HepG2 (cell line): ENCODE measurements at regions not wholly inside any gene's neighbourhood (a gene's known extent, or its start where the extent isn't known, plus 50 kb on each side); places are given as distances from the start of the nearest gene placed in this dataset.

Source experiments
- ATAC-seq: fragments of 200-7000 bp; cut with Tn5 transposase; 3 replicates; pipeline ENCODE4 v1.9.1; 2020; ENCODE audit warnings: mild to moderate bottlenecking, moderate library complexity
- BruUV-seq: library from RNA; stranded (reverse); fragments of 400-500 nt; replicated peaks from 2 replicates; lab custom pipeline; 2021; lab: Mats Ljungman, UMichigan
- CTCF ChIA-PET: fragments of 300-600 bp; formaldehyde crosslinking; extraction: SDS; loops from one replicate; lab custom pipeline; 2021; ENCODE audit warnings: low total read pairs, inconsistent platforms, low intra/inter-chr PET ratio; lab: Yijun Ruan, JAX
- POLR2A ChIA-PET: fragments of 350-600 bp; sonication (Branson Sonifier 250); formaldehyde crosslinking; loops from one replicate; lab custom pipeline; 2020; ENCODE audit warnings: antibody characterized with exemption, inconsistent platforms; lab: Yijun Ruan, JAX
- DNase-seq: peaks from one replicate; pipeline ENCODE4 v3.0.0-alpha.2; 2015; ENCODE audit warnings: low spot score
- FAIRE-seq: peaks from 3 replicates; lab custom pipeline; 2011; peaks lifted over from hg19 to GRCh38; lab: Jason Lieb, UNC
- H2AFZ ChIP-seq: one replicate; pipeline ENCODE4 v1.6.1; 2011; ENCODE audit warnings: low read length, inconsistent platforms
- H3K27ac ChIP-seq: fragments of 300-600 bp; 3 replicates; pipeline ENCODE4 v1.8.0; 2011; ENCODE audit warnings: mixed run types, mild to moderate bottlenecking, mixed read lengths, low read length, inconsistent platforms; ENCODE audit not compliant: insufficient read depth; ENCODE audit errors: extremely low read length
- H3K27me3 ChIP-seq, 2 experiments: fragments of 200-600 bp in 1 of 2; 2 replicates in 1 of 2; 3 replicates in 1 of 2; pipeline versions ENCODE4 v1.6.0 to v1.8.0; 2011; ENCODE audit warnings: low read length in 2 of 2, mild to moderate bottlenecking in 2 of 2, moderate library complexity in 2 of 2, inconsistent platforms in 1 of 2; ENCODE audit not compliant: insufficient read depth in 2 of 2, control insufficient read depth in 1 of 2
- H3K36me3 ChIP-seq, 2 experiments: fragments of 200-600 bp in 1 of 2; replicated peaks in 1 of 2; 2 replicates in 1 of 2; 3 replicates in 1 of 2; pipeline versions ENCODE4 v1.5.1 to v1.8.0; 2011; ENCODE audit warnings: low read length in 2 of 2, inconsistent platforms in 1 of 2; ENCODE audit not compliant: insufficient read depth in 2 of 2, control insufficient read depth in 1 of 2
- H3K4me1 ChIP-seq: 2 replicates; pipeline ENCODE4 v1.5.1; 2012; ENCODE audit warnings: low read length, inconsistent platforms; ENCODE audit not compliant: insufficient read depth
- H3K4me2 ChIP-seq: 2 replicates; pipeline ENCODE4 v1.6.0; 2011; ENCODE audit warnings: low read depth, low read length, inconsistent platforms
- H3K4me3 ChIP-seq, 3 experiments: fragments of 200-600 bp in 1 of 3; sonication (generic), shearing (Covaris generic) in 1 of 3; replicated peaks in 1 of 3; 2 replicates each; pipeline ENCODE4 v1.5.1; 2011 to 2016; ENCODE audit warnings: low read length in 3 of 3, inconsistent platforms in 2 of 3, low read depth in 2 of 3, mild to moderate bottlenecking in 2 of 3, control low read depth in 1 of 3, mixed read lengths in 1 of 3; ENCODE audit not compliant: insufficient read depth in 1 of 3
- H3K79me2 ChIP-seq: one replicate; pipeline ENCODE4 v1.6.1; 2011; ENCODE audit warnings: low read length, inconsistent platforms; ENCODE audit not compliant: insufficient read depth
- H3K9ac ChIP-seq: 2 replicates; pipeline ENCODE4 v1.6.0; 2011; ENCODE audit warnings: mild to moderate bottlenecking, low read depth, low read length, inconsistent platforms; ENCODE audit not compliant: insufficient read depth
- H3K9me3 ChIP-seq: 2 replicates; pipeline ENCODE4 v1.5.1; 2012; ENCODE audit warnings: mild to moderate bottlenecking, low read length
- H4K20me1 ChIP-seq: 2 replicates; pipeline ENCODE4 v1.6.0; 2011; ENCODE audit warnings: inconsistent platforms, mild to moderate bottlenecking, low read length, moderate library complexity; ENCODE audit not compliant: insufficient read depth
- ARNTL ChIP-seq: sonication (generic); formaldehyde crosslinking; IDR thresholded peaks from 2 replicates; pipeline ENCODE4 v1.4.0; 2020; ENCODE audit warnings: mild to moderate bottlenecking, missing genetic modification reagents
- ATF1 ChIP-seq: IDR thresholded peaks from 2 replicates; pipeline ENCODE4 v1.6.1; 2016; ENCODE audit warnings: mild to moderate bottlenecking, control low read depth
- BCL6 ChIP-seq: IDR thresholded peaks from 2 replicates; pipeline ENCODE4 v1.6.1; 2016; ENCODE audit warnings: missing genetic modification reagents, missing compliant biosample characterization
- FLYWCH1 ChIP-seq: sonication (generic); formaldehyde crosslinking; IDR thresholded peaks from 2 replicates; pipeline ENCODE4 v1.8.1; 2023; ENCODE audit warnings: mild to moderate bottlenecking, missing genetic modification reagents
- FOSL2 ChIP-seq: sonication (generic); formaldehyde crosslinking; IDR thresholded peaks from 2 replicates; pipeline ENCODE4 v1.4.0; 2020; ENCODE audit warnings: missing genetic modification reagents
- NAIF1 ChIP-seq: sonication (generic); formaldehyde crosslinking; IDR thresholded peaks from 2 replicates; pipeline ENCODE4 v1.5.0; 2020; ENCODE audit warnings: mild to moderate bottlenecking, missing genetic modification reagents, borderline replicate concordance
- PHF8 ChIP-seq: sonication (generic); formaldehyde crosslinking; IDR thresholded peaks from 2 replicates; pipeline ENCODE4 v1.5.0; 2020; ENCODE audit warnings: missing genetic modification reagents
- RBM39 ChIP-seq: fragments of 200-400 bp; formaldehyde crosslinking; IDR thresholded peaks from one replicate; pipeline ENCODE4 v1.6.1; 2018; ENCODE audit warnings: antibody characterized with exemption, mild to moderate bottlenecking, low read depth, low read length; ENCODE audit not compliant: poor library complexity, severe bottlenecking
- RFXANK ChIP-seq: IDR thresholded peaks from 2 replicates; pipeline ENCODE4 v1.6.1; 2016
- STAT5B ChIP-seq: sonication (generic); formaldehyde crosslinking; IDR thresholded peaks from 2 replicates; pipeline ENCODE4 v1.4.0; 2020; ENCODE audit warnings: missing genetic modification reagents
- TEAD3 ChIP-seq: optimal IDR thresholded peaks from 2 replicates; pipeline ENCODE3; 2016; ENCODE audit warnings: borderline replicate concordance
- ZKSCAN1 ChIP-seq: fragments of 150-350 bp; IDR thresholded peaks from 2 replicates; pipeline ENCODE4 v1.6.1; 2014; ENCODE audit warnings: low read length
- ZNF121 ChIP-seq: sonication (generic); formaldehyde crosslinking; IDR thresholded peaks from 2 replicates; pipeline ENCODE4 v1.5.0; 2020; ENCODE audit warnings: mild to moderate bottlenecking, missing genetic modification reagents
- ZNF263 ChIP-seq: sonication (generic); formaldehyde crosslinking; IDR thresholded peaks from 2 replicates; pipeline ENCODE4 v1.4.0; 2020; ENCODE audit warnings: missing genetic modification reagents
- ZNF746 ChIP-seq: sonication (generic); formaldehyde crosslinking; IDR thresholded peaks from 2 replicates; pipeline ENCODE4 v1.8.0; 2022; ENCODE audit warnings: mild to moderate bottlenecking, missing genetic modification reagents
- WGBS: methylation state at CpG from one replicate; pipeline ENCODE4 v1.1.6; 2017; ENCODE audit warnings: low lambda C conversion rate; 5-methylcytosine and 5-hydroxymethylcytosine counted together
- in situ Hi-C: cut with HindIII; loops from 2 replicates; pipeline ENCODE4 v1.10.0; 2017; ENCODE audit warnings: low pct_unique_long_range_greater_than_20kb; ENCODE audit not compliant: extremely low pct_ligation_motif_present
- intact Hi-C: fragments of 100-400 bp; cut with micrococcal nuclease; formaldehyde crosslinking; loops from one replicate; pipeline ENCODE4 v1.10.0; 2022; ENCODE audit not compliant: unreplicated experiment
- TF ChIP-seq, protein P1 (sequence below): sonication (generic); formaldehyde crosslinking; IDR thresholded peaks from 2 replicates; pipeline ENCODE4 v1.8.0; 2022; ENCODE audit warnings: missing genetic modification reagents, low read depth, mild to moderate bottlenecking, borderline replicate concordance

GRCh38 chr3:59422312-59422711 lies 372.5 kb upstream of the CFAP20DC start:
- FAIRE-seq = no peak
- no peaks in the 10 kb centered on the region for H4K20me1 ChIP-seq
- H3K4me2 ChIP-seq = no peak overlapping the region
- no TSS peak for BruUV-seq
- in situ Hi-C loops = no loop called here
- TF ChIP-seq ZNF121 (CRISPR knock-in tag) = no peak
- TF ChIP-seq PHF8 (CRISPR knock-in tag) = no peak
- no peak for TF ChIP-seq BCL6
- no peak for TF ChIP-seq FLYWCH1 (CRISPR knock-in tag)
- TF ChIP-seq FOSL2 (CRISPR knock-in tag) = no peak
- no peak for TF ChIP-seq ZNF746 (CRISPR knock-in tag)
- no peak for TF ChIP-seq RFXANK
- no peak for TF ChIP-seq TEAD3 (CRISPR knock-in tag)
- TF ChIP-seq STAT5B (CRISPR knock-in tag) = no peak
- no peak for TF ChIP-seq ATF1 (CRISPR knock-in tag)
- no peak for TF ChIP-seq ZNF263 (CRISPR knock-in tag)
- TF ChIP-seq ZKSCAN1 = no peak
- TF ChIP-seq, protein P1, sequence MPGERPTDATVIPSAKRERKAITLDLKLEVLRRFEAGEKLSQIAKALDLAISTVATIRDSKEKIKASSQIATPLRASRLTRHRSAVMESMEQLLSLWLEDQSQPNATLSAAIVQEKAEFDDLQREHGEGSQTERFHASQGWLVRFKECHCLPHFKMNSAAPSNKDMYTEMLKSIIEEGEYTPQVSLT (CRISPR knock-in tag) = no peak
- TF ChIP-seq ARNTL (CRISPR knock-in tag) = no peak
- no peak for TF ChIP-seq NAIF1 (CRISPR knock-in tag)
- no peak for TF ChIP-seq RBM39
- H3K4me1 ChIP-seq = no peaks in the 10 kb centered on the region
- no peak overlapping the region for H3K9ac ChIP-seq
- no peak for DNase-seq
- no peak overlapping the region for H3K4me3 ChIP-seq
- WGBS = 12% methylated on average over 4 of the region's 4 CpGs
- POLR2A ChIA-PET = no interaction called here
- no peaks in the 10 kb centered on the region for H3K79me2 ChIP-seq
- H3K27me3 ChIP-seq = peaks cover 1 to 11% of the 10 kb centered on the region in 2 experiments; a peak in 2 of 5 replicates
- H3K27ac ChIP-seq = no peak overlapping the region
- CTCF ChIA-PET = no interaction called here
- intact Hi-C loops = no loop called here
- no peaks in the 10 kb centered on the region for H3K36me3 ChIP-seq
- no peak overlapping the region for H2AFZ ChIP-seq
- ATAC-seq = no peak
- no peaks in the 10 kb centered on the region for H3K9me3 ChIP-seq
